ENCODE measurements at regions not wholly inside any gene's neighbourhood (a gene's known extent, or its start where the extent isn't known, plus 50 kb on each side); places are given as distances from the start of the nearest gene placed in this dataset.

GRCh38 chr4:124177647-124178425 lies 534.7 kb downstream of the ANKRD50 start:
- DNase-seq (ENCODE audit: low read depth): no peak

DNA sequence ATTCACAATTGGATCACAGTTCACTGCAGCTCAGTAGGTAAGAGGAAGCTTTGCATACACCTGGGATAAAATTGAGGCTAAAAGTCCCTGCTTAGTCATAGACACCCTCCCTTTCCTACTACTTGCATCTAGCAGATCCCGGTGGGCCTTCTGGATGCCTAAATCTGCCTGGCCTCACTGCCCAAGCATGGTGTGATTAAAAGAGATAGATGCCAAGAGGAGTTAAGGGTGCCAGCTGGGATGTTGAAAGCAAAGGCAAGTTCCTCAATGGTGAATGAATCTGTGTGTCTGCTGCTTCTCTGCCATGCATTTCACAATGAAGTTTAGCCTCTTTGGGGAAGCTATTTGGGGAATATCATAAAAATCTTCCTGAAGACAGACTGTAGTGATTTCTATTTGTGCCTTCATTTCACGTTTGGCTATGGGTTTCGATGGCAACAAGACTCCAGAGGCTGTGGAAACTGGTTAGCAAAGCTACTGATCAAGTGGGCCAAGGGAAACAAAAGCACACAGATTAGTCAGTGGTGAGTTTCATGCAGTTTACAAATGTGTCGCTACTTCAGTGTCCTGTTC lies 534.0 kb downstream of the ANKRD50 start:
- DNase-seq (ENCODE audit: low read depth): no peak

DNA sequence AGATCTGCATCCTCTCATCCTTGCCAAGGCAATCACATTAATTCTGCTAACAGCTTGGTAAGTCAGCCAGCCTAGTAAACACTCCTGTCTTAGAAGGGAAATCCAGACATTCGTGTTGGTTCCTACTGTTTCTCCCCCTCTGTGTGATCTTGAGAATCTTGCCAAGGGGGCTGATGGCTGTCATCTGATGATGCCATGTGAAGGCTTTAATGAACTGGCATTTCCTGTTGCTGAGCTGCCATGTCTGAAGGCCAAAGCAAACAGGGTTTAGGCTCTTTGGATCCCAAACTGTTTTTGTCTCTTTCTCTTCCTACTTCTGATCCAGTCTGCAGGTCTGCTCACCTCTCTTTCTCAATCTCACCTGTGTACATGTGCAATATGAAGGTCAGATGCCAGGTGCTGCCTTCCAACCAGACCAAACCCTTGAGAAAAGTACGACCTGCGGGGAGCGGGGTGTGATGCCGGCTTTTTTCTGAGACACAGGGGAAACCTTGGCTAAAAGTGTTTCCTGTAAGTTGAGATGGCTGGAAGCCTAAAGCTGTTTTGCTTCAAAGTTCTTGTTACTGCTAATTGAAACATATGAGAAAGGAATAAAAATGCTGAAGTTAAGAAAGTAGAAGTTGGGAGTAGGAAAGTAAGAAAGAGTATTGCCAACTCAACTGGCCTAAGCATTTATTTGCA lies 532.9 kb downstream of the ANKRD50 start:
- no peak for DNase-seq (ENCODE audit: low read depth)

GRCh38 chr4:124181039-124181438 lies 531.5 kb downstream of the ANKRD50 start:
- DNase-seq (ENCODE audit: low read depth): no peak

- no peak for DNase-seq (ENCODE audit: low read depth)
These were observed 529.3 kb downstream of the ANKRD50 start for GRCh38 chr4:124183231-124183630.

DNA sequence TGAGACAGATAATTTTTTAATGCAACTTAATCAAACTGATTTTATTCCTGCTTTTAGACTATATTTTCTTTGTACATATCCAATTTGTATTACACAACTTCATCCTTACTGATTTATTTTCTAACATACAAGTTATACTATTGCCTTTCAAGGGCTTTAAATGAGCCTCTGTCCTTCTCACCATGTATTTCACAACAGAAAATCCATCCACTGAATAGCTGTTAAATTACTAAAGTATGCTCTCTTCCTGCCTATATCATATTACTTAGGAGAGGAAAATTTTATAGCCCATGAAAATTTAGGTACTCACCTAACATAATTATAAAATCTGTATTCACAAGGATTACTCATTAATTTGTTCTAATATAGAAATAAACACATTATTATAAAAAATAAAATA lies 528.6 kb downstream of the ANKRD50 start:
- DNase-seq (ENCODE audit: low read depth): no peak

DNA sequence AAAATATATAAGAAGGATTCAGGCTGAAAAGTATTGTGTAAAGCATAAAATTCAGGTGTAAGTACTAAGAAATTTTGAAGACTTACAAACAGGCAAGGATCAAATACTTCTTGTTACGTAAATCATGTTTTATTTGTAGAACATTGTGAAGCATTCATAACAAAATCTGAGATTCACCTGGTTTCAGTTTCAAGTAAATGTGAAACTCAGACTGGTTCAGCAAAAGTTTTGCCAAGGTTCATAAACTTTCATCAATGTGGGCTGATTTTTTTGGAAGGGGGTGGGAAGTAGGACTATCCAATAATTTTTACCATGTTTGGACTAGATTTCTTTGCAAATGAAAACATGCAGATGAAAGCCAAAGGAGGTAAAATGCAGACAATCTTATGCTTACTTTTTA lies 527.7 kb downstream of the ANKRD50 start:
- no peak for DNase-seq (ENCODE audit: low read depth)

GRCh38 chr4:124188595-124188994 lies 523.9 kb downstream of the ANKRD50 start:
- DNase-seq (ENCODE audit: low read depth): no peak

DNA sequence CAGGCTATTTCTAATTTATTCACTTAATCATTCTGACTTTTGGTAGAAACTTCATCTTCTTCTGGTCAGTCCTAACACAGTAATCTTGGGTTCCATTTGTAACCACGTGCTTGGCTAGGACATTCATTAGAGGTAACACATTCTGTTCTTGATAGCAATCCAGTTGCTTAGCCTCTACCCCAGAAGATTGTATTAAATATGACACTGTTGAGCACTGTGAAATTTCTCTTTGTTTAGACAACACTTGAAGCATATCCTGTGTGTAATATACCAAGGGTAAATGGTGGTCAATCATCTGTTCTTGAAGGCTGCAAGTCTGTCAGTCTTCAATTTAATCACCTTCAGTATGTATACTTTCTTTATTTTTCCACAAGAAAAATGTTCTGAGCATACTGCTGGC lies 523.0 kb downstream of the ANKRD50 start:
- DNase-seq (ENCODE audit: low read depth): no peak

DNA sequence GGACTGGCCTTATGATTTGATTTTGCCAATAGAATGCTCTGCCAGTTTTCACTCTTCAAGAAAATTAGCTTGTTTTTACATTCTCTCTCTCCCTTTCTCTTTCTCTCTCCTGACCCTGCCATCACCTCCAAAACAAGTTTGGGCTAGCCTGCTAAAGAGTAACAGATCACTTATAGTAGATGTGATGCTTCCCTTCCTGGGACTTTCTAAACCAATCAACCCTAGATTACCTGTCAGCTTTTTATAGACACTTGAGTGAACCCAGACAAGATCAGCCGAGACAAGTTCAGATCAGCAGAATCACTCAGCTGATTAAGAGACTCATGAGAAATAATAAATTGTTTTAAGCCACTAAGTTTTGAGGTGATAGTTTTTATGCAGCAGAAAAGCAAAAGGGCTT lies 521.2 kb downstream of the ANKRD50 start:
- DNase-seq (ENCODE audit: low read depth): no peak

DNA sequence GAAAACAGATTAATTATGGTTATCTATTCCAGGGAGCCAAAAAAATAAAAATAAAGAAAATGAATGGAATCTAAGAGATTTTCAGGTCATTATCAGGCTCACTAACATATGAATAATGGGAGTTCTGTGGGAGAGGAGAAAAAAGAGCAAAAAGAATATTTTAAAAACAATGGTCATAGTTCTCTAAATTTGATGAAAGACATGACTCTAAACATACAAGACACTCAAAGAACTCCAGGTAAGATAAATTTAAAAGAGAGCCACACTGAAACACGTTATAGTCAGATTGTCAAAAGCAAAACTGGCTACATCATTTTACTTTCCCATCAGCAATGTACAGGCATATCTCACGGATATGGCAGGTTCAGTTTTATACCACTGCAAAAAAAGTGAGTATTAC lies 520.0 kb downstream of the ANKRD50 start:
- no peak for DNase-seq (ENCODE audit: low read depth)

GRCh38 chr4:124199185-124199584 lies 513.3 kb downstream of the ANKRD50 start:
- no peak for DNase-seq (ENCODE audit: low read depth)

DNA sequence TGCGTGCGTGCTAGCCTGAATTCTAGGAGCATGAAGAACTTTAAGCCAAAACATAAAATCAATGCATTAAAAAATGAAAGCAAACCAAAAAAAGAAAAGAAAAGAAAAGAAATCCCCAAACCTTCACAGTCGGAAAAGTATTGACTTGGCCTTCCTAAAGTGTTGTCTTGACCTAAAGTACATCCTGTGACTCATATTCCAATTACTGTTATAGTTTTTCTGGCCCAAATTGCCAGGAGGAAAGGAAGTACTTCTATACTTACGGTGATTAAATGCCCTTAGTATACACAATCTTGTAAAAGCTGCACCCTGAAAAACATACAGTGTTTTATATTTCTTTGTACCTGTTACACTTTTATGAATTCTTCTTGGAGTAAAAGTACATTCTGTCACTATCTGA lies 512.8 kb downstream of the ANKRD50 start:
- DNase-seq (ENCODE audit: low read depth): no peak

DNA sequence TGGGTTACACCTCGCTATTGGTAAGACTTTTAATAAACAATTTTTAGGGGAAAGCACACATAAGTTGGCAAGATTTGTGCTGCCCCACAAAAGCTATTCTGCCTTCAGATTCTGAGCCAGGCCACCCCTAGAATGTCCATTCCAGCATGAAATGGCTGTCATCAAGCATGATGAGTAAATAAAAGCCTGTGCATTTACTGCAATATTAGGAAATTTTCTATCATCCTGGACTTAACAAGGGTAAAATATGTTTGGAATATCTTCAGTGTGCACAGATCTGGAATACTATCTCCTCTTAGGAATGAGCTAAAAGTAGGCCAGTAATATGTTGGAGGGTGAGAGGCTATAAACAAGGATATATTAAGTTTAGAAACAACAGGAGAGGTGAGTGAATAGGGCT lies 510.9 kb downstream of the ANKRD50 start:
- no peak for DNase-seq (ENCODE audit: low read depth)

GRCh38 chr4:124202099-124202498 lies 510.4 kb downstream of the ANKRD50 start:
- no peak for DNase-seq (ENCODE audit: low read depth)

DNA sequence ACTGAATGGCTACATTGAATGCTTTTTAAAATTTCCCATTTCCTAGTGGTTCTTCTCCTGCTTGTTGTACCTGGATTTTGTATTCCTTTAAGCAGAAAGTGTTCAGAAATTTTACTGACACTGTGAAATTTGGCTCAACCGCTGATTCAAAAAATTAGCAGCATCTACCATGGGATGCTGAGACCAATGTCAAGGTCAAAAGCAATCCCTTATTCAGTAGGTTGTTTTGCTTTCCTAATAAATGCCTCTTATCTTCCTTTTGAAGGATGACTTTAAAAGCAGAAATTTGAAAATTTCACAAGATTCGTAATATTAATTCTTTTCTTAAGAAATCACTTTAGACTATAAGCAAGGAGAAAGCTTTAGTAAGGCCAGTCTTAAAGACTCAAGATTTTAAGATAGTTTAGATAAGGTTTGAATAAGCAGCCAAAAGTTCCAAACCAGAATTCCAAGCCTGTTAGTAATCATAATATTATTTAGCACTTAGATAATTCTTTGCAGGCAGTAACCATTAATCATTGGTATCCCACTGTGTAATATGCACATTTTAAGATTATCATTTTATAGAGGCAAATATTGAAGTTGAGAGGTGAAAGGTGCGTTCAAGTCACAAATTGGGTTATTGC lies 508.8 kb downstream of the ANKRD50 start:
- no peak for DNase-seq (ENCODE audit: low read depth)

DNA sequence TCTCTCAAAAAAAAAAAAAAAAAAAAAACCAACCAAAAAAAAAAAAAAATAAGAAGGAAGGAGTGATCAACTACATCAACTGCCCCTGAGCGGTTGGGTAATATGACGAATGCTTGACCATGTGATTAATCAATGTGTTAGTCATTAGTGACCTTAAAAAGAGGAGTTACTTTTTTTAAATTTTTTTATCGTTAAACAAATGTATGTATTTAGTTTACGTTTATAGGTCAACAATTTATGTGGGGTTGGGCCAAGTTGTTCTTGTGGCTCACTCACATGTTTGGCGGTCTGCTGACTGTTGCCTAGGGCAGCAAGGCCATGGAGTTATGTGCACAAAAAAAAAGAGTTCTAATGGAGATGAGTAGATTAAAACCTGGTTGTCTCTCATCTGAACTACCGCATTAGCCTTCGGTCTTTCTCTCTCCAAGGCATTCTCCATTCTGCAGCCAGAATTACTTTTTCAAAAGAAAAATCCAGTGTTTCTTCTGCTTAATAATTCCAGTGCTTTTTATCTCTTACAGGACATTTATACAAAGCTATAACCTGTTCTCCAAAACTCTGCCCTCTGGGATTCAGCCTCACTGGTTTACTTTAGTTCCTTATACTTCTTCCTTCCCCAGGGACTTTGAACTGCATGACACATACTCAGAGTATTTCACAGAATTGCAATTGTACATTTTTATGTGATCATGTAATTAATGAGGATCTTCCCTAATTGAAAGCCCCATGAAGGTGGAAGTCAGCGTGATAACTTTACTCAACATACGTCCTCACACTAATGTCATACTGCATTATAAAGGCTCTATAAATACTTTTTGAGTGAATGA lies 505.5 kb downstream of the ANKRD50 start:
- DNase-seq (ENCODE audit: low read depth): no peak

DNA sequence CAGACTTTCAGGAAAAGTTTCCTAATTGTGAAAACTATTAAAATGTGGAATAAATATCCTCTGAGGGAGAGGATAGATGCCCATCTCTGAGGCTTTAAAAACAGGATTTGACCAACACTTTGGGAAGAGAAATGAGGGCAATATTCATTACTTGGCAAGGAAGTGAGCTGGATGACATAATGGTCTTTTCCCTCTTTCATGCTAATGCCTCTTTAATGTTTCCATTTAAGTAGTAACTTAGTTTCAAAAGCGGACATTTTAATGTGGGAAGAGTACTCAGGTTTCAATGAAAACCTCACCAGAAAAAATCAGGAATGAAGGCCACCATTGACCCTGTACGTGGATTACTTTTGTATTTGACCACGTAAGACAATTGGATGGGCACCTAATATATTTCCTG lies 503.3 kb downstream of the ANKRD50 start:
- no peak for DNase-seq (ENCODE audit: low read depth)

GRCh38 chr4:124209626-124210025 lies 502.9 kb downstream of the ANKRD50 start:
- no peak for DNase-seq (ENCODE audit: low read depth)

DNA sequence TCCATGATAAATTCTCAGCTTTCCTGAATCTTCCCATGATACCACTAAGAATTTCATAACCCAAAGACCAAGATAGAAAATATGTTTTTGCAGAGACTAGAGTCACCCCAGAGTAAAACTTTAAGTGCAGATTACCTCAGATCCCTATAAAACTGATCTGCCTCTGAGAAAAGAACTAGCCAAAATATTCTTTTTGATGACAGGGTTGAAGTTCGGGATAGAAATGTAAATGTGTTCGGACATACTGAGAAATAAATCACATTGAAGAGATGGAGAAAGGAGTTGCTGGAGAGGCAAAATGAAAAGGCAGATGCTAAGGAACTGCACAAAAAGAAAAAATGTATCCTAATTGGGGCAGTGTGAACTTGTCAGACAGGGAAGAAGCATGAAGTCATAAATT lies 501.8 kb downstream of the ANKRD50 start:
- DNase-seq (ENCODE audit: low read depth): no peak

DNA sequence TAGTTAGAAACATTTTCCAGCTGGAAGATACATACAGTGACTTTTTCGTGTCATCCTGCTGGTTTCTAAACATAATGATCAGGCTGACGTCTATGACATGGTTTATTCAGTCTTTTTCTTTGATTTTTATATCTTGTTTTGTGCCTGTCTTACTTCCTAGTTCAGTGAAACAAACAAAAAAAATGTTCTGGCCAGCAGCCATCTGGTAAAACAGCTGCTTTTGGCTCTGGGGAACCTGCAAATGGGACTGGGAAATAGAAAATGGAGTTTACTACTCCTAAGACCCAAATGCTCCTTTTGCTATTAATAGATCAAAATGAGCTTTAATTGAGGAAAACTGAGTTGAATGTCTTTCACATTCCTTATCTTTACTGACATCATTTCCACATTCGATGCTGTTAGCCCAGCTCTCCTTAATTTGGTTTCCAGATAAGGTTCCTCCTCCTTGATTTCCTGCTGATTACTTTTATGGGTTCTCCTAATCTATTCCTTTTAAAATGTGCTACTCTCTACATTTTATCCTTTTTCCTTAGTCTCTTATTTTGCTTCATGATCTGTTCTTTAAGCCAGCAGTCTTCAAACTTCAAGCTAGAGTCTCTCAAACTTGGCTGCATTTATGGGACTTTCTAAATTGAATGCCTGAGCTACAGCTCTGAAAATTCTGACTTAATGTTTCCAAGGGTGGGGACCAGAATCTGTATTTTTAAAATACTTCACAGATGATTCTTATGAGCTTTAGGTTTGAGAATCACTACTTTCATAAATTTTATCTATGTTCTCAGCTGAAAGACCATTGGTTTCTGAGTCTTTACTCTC lies 499.5 kb downstream of the ANKRD50 start:
- no peak for DNase-seq (ENCODE audit: low read depth)

All from stimulated activated CD8-positive, alpha-beta memory T cell treated with anti-CD3 and anti-CD28 coated beads, Interleukin-12 subunit alpha, Interleukin-12 subunit beta, amount 100 ng/mL, for 1 hour (primary cell).